WERI-Rb-1 (cell line): ENCODE measurements at regions not wholly inside any gene's neighbourhood (a gene's known extent, or its start where the extent isn't known, plus 50 kb on each side); places are given as distances from the start of the nearest gene placed in this dataset.

Experiments used
- DNase-seq: peaks from one replicate; pipeline ENCODE4 v3.0.0-alpha.2; 2020
- H3K27ac ChIP-seq: fragments of 250-450 bp; sonication (Bioruptor Pico); 2 replicates; pipeline ENCODE4 v1.5.1; 2020; ENCODE audit warnings: mild to moderate bottlenecking, moderate library complexity
- H3K27me3 ChIP-seq: fragments of 250-450 bp; sonication (Bioruptor Pico); 2 replicates; pipeline ENCODE4 v1.5.1; 2021; ENCODE audit warnings: mild to moderate bottlenecking, low read depth, moderate library complexity; ENCODE audit not compliant: insufficient read depth, severe bottlenecking
- H3K36me3 ChIP-seq: fragments of 250-450 bp; sonication (Bioruptor Pico); 2 replicates; pipeline ENCODE4 v1.5.1; 2020; ENCODE audit warnings: mild to moderate bottlenecking, moderate library complexity
- H3K4me3 ChIP-seq: 2 replicates; pipeline ENCODE4 v1.5.1; 2011; ENCODE audit warnings: low read depth, mild to moderate bottlenecking, control low read depth, low read length
- H3K9me3 ChIP-seq: fragments of 250-450 bp; sonication (Bioruptor Pico); 2 replicates; pipeline ENCODE4 v1.5.1; 2021; ENCODE audit warnings: mild to moderate bottlenecking, moderate library complexity; ENCODE audit not compliant: severe bottlenecking
- CTCF ChIP-seq: IDR thresholded peaks from 2 replicates; pipeline ENCODE4 v1.5.1; 2011; ENCODE audit warnings: low read depth, mild to moderate bottlenecking, control low read depth, inconsistent platforms, low read length

GRCh38 chr3:66819993-66820501 lies 178.1 kb upstream of the KBTBD8 start:
- no peaks in the 10 kb centered on the region for H3K9me3 ChIP-seq
- H3K4me3 ChIP-seq: no peak overlapping the region
- H3K36me3 ChIP-seq: no peaks in the 10 kb centered on the region
- no peaks in the 10 kb centered on the region for H3K27me3 ChIP-seq
- DNase-seq: no peak
- TF ChIP-seq CTCF: no peak
- no peak overlapping the region for H3K27ac ChIP-seq

GRCh38 chr3:66822186-66823008 lies 175.7 kb upstream of the KBTBD8 start:
- Histone ChIP-seq H3K27ac (no peak overlapping the region), H3K4me3 (no peak overlapping the region), H3K9me3 (no peaks in the 10 kb centered on the region), H3K27me3 (no peaks in the 10 kb centered on the region), H3K36me3 (no peaks in the 10 kb centered on the region)
- DNase-seq: peak; percentile 77
- TF ChIP-seq CTCF: peak; percentile 80

GRCh38 chr3:66823009-66823397 lies 175.1 kb upstream of the KBTBD8 start:
- no peak for TF ChIP-seq CTCF
- Histone ChIP-seq H3K9me3 (no peaks in the 10 kb centered on the region), H3K4me3 (no peak overlapping the region), H3K36me3 (no peaks in the 10 kb centered on the region), H3K27ac (no peak overlapping the region), H3K27me3 (no peaks in the 10 kb centered on the region)
- no peak for DNase-seq

- TF ChIP-seq CTCF: no peak
- no peak for DNase-seq
- H3K9me3 ChIP-seq: no peaks in the 10 kb centered on the region
- H3K36me3 ChIP-seq: no peaks in the 10 kb centered on the region
- no peak overlapping the region for H3K4me3 ChIP-seq
- no peaks in the 10 kb centered on the region for H3K27me3 ChIP-seq
- no peak overlapping the region for H3K27ac ChIP-seq
Observed at GRCh38 chr3:66823532-66823931, 174.6 kb upstream of the KBTBD8 start.

- DNase-seq: no peak
- Histone ChIP-seq H3K4me3 (no peak overlapping the region), H3K36me3 (no peaks in the 10 kb centered on the region), H3K27me3 (no peaks in the 10 kb centered on the region), H3K9me3 (no peaks in the 10 kb centered on the region), H3K27ac (no peak overlapping the region)
- TF ChIP-seq CTCF: no peak
Observed at GRCh38 chr3:66825375-66825774, 172.7 kb upstream of the KBTBD8 start.
